HepG2 (cell line): ENCODE measurements at regions not wholly inside any gene's neighbourhood (a gene's known extent, or its start where the extent isn't known, plus 50 kb on each side); places are given as distances from the start of the nearest gene placed in this dataset.

Experiments
- ATM ChIP-seq: fragments of 450-650 bp; IDR thresholded peaks from 2 replicates; pipeline ENCODE4 v1.7.1; 2017; ENCODE audit warnings: mild to moderate bottlenecking, borderline replicate concordance
- CC2D1A ChIP-seq: sonication (generic); formaldehyde crosslinking; IDR thresholded peaks from 2 replicates; pipeline ENCODE4 v1.8.1; 2023; ENCODE audit warnings: mild to moderate bottlenecking, missing genetic modification reagents
- CSRNP1 ChIP-seq: sonication (generic); formaldehyde crosslinking; IDR thresholded peaks from 2 replicates; pipeline ENCODE4 v1.8.1; 2023; ENCODE audit warnings: mild to moderate bottlenecking, missing genetic modification reagents
- KLF16 ChIP-seq, 2 experiments: sonication (generic) in 1 of 2; formaldehyde crosslinking in 1 of 2; IDR thresholded peaks; 2 replicates each; pipeline versions ENCODE4 v1.6.1 to v1.8.0; 2016 to 2023; ENCODE audit warnings: missing genetic modification reagents in 2 of 2, missing compliant biosample characterization in 1 of 2
- MBNL3 ChIP-seq: fragments of 250-450 bp; sonication (Bioruptor Pico); conservative IDR thresholded peaks from 2 replicates; pipeline ENCODE4 v1.8.0; 2022; ENCODE audit warnings: mild to moderate bottlenecking, inconsistent platforms
- NCOA5 ChIP-seq: sonication (generic); formaldehyde crosslinking; IDR thresholded peaks from 2 replicates; pipeline ENCODE4 v1.4.0; 2020; ENCODE audit warnings: missing genetic modification reagents
- NR0B2 ChIP-seq: sonication (generic); formaldehyde crosslinking; IDR thresholded peaks from 2 replicates; pipeline ENCODE4 v1.4.0; 2020; ENCODE audit warnings: mild to moderate bottlenecking, missing genetic modification reagents
- RELA ChIP-seq: sonication (generic); formaldehyde crosslinking; IDR thresholded peaks from 2 replicates; pipeline ENCODE4 v1.4.0; 2020; ENCODE audit warnings: missing genetic modification reagents
- RFX5 ChIP-seq: IDR thresholded peaks from 2 replicates; pipeline ENCODE4 v1.6.1; 2011; ENCODE audit warnings: low read depth, low read length, improper control_type of control experiment
- RFXANK ChIP-seq: IDR thresholded peaks from 2 replicates; pipeline ENCODE4 v1.6.1; 2016
- SMAD1 ChIP-seq: sonication (generic); formaldehyde crosslinking; IDR thresholded peaks from 2 replicates; pipeline ENCODE4 v1.4.0; 2020; ENCODE audit warnings: missing genetic modification reagents, low read depth, mild to moderate bottlenecking, borderline replicate concordance
- TBP ChIP-seq: sonication (generic); formaldehyde crosslinking; IDR thresholded peaks from 2 replicates; pipeline ENCODE4 v1.5.0; 2020; ENCODE audit warnings: missing genetic modification reagents
- TEAD2 ChIP-seq: sonication (generic); formaldehyde crosslinking; IDR thresholded peaks from 2 replicates; pipeline ENCODE4 v1.9.0; 2021; ENCODE audit warnings: missing genetic modification reagents
- ZFP37 ChIP-seq: sonication (generic); formaldehyde crosslinking; IDR thresholded peaks from 2 replicates; pipeline ENCODE4 v1.4.0; 2020; ENCODE audit warnings: missing genetic modification reagents, borderline replicate concordance
- ZNF17 ChIP-seq: sonication (generic); formaldehyde crosslinking; IDR thresholded peaks from 2 replicates; pipeline ENCODE4 v1.5.0; 2020; ENCODE audit warnings: mild to moderate bottlenecking, missing genetic modification reagents
- ZNF335 ChIP-seq: sonication (generic); formaldehyde crosslinking; IDR thresholded peaks from 2 replicates; pipeline ENCODE4 v1.4.0; 2020; ENCODE audit warnings: missing genetic modification reagents
- ZNF33B ChIP-seq: sonication (generic); formaldehyde crosslinking; IDR thresholded peaks from 2 replicates; pipeline ENCODE4 v1.5.1; 2020; ENCODE audit warnings: mild to moderate bottlenecking, missing genetic modification reagents
- ZNF572 ChIP-seq: sonication (generic); formaldehyde crosslinking; IDR thresholded peaks from 2 replicates; pipeline ENCODE4 v1.5.1; 2020; ENCODE audit warnings: mild to moderate bottlenecking, missing genetic modification reagents
- ZNF710 ChIP-seq: sonication (generic); formaldehyde crosslinking; IDR thresholded peaks from 2 replicates; pipeline ENCODE4 v1.5.0; 2020; ENCODE audit warnings: mild to moderate bottlenecking, missing genetic modification reagents, borderline replicate concordance
- ZNF746 ChIP-seq: sonication (generic); formaldehyde crosslinking; IDR thresholded peaks from 2 replicates; pipeline ENCODE4 v1.8.0; 2022; ENCODE audit warnings: mild to moderate bottlenecking, missing genetic modification reagents
- ZNF777 ChIP-seq: sonication (generic); formaldehyde crosslinking; IDR thresholded peaks from 2 replicates; pipeline ENCODE4 v1.4.0; 2020; ENCODE audit warnings: missing genetic modification reagents
- ZNF816 ChIP-seq: sonication (generic); formaldehyde crosslinking; IDR thresholded peaks from 2 replicates; pipeline ENCODE4 v1.8.0; 2022; ENCODE audit warnings: missing genetic modification reagents, mild to moderate bottlenecking, borderline replicate concordance
- TF ChIP-seq, protein P1 (sequence below): IDR thresholded peaks from 2 replicates; pipeline ENCODE4 v1.6.1; 2016; ENCODE audit warnings: mild to moderate bottlenecking
- TF ChIP-seq, protein P2 (sequence below): sonication (generic); formaldehyde crosslinking; IDR thresholded peaks from 2 replicates; pipeline ENCODE4 v1.5.0; 2020; ENCODE audit warnings: mild to moderate bottlenecking, missing genetic modification reagents

- TF ChIP-seq, protein P1, sequence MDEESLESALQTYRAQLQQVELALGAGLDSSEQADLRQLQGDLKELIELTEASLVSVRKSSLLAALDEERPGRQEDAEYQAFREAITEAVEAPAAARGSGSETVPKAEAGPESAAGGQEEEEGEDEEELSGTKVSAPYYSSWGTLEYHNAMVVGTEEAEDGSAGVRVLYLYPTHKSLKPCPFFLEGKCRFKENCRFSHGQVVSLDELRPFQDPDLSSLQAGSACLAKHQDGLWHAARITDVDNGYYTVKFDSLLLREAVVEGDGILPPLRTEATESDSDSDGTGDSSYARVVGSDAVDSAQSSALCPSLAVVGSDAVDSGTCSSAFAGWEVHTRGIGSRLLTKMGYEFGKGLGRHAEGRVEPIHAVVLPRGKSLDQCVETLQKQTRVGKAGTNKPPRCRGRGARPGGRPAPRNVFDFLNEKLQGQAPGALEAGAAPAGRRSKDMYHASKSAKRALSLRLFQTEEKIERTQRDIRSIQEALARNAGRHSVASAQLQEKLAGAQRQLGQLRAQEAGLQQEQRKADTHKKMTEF (CRISPR knock-in tag) = peak; percentile 68; the same call in 1 of the 2 replicates
- TF ChIP-seq RFX5 (no peak), ZNF17 (CRISPR knock-in tag) (no peak; the same call in 1 of the 2 replicates), ZNF777 (CRISPR knock-in tag) (peak; percentile 64; the same call in 1 of the 2 replicates), ATM (no peak), ZNF572 (CRISPR knock-in tag) (no peak), KLF16 (CRISPR knock-in tag; IDR thresholded peaks at IDR 0.05) (peak in 1 of 2 experiments; percentile 98; a peak in 2 of 4 replicates), RFXANK (CRISPR knock-in tag) (peak; percentile 90; the same call in 1 of the 2 replicates), ZNF335 (CRISPR knock-in tag) (peak; percentile 94), SMAD1 (CRISPR knock-in tag) (no peak), ZNF816 (CRISPR knock-in tag) (peak; percentile 93), NCOA5 (CRISPR knock-in tag) (no peak), MBNL3 (no peak), ZNF33B (CRISPR knock-in tag) (0 out of 2 replicates have a peak, but pooled peaks have one; percentile 47), ZNF710 (CRISPR knock-in tag) (no peak), NR0B2 (CRISPR knock-in tag) (no peak), CSRNP1 (CRISPR knock-in tag) (no peak), TEAD2 (CRISPR knock-in tag) (peak; percentile 88), CC2D1A (0 out of 2 replicates have a peak, but pooled peaks have one; percentile 41), TBP (no peak), ZFP37 (peak; percentile 98), ZNF746 (CRISPR knock-in tag) (no peak), RELA (CRISPR knock-in tag) (peak; percentile 63; the same call in 1 of the 2 replicates)
- TF ChIP-seq, protein P2, sequence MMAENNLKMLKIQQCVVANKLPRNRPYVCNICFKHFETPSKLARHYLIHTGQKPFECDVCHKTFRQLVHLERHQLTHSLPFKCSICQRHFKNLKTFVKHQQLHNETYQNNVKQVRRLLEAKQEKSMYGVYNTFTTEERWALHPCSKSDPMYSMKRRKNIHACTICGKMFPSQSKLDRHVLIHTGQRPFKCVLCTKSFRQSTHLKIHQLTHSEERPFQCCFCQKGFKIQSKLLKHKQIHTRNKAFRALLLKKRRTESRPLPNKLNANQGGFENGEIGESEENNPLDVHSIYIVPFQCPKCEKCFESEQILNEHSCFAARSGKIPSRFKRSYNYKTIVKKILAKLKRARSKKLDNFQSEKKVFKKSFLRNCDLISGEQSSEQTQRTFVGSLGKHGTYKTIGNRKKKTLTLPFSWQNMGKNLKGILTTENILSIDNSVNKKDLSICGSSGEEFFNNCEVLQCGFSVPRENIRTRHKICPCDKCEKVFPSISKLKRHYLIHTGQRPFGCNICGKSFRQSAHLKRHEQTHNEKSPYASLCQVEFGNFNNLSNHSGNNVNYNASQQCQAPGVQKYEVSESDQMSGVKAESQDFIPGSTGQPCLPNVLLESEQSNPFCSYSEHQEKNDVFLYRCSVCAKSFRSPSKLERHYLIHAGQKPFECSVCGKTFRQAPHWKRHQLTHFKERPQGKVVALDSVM (CRISPR knock-in tag) = no peak
Measured at GRCh38 chr16:49158029-49158642, 123.5 kb downstream of the CBLN1 start (continued).
